DOHH2 (cell line): ENCODE measurements at regions not wholly inside any gene's neighbourhood (a gene's known extent, or its start where the extent isn't known, plus 50 kb on each side); places are given as distances from the start of the nearest gene placed in this dataset.

Source experiments
- CTCF ChIP-seq: fragments of 200-600 bp; sonication (generic); IDR thresholded peaks from one replicate; pipeline ENCODE4 v1.5.1; 2014; ENCODE audit warnings: antibody characterized with exemption, mild to moderate bottlenecking, low read depth, low read length; ENCODE audit not compliant: poor library complexity, severe bottlenecking
- EZH2phosphoT487 ChIP-seq: fragments of 200-600 bp; sonication (generic); IDR thresholded peaks from 2 replicates; pipeline ENCODE4 v1.6.1; 2017; ENCODE audit warnings: borderline replicate concordance, mild to moderate bottlenecking, antibody characterized with exemption, low read length, moderate library complexity, mixed read lengths

- TF ChIP-seq CTCF (no peak), EZH2phosphoT487 (no peak)
Observed at GRCh38 chr11:92625894-92626293, 343.6 kb upstream of the MTNR1B start.
